ENCODE measurements at regions not wholly inside any gene's neighbourhood (a gene's known extent, or its start where the extent isn't known, plus 50 kb on each side); places are given as distances from the start of the nearest gene placed in this dataset.

DNA sequence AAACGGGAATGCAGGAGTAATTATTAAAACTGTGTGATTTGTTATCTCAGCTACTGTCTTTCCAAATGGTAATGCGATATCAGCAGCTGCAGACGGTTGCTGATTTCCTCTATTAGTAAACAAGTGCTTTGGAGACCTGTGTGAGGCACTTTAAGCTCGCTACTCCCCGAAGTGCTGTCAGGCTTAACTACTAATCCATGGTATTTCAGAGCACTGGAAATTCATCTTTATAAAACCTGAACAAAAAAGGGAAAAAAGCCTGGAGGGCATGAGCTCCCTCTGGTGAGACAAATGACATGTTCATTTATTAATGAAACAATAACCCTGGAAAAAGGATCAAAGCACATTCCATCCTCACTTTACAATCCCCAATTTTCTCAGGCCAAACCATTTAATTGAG lies 143.6 kb upstream of the OTX2 start:
- TF ChIP-seq, protein P1, sequence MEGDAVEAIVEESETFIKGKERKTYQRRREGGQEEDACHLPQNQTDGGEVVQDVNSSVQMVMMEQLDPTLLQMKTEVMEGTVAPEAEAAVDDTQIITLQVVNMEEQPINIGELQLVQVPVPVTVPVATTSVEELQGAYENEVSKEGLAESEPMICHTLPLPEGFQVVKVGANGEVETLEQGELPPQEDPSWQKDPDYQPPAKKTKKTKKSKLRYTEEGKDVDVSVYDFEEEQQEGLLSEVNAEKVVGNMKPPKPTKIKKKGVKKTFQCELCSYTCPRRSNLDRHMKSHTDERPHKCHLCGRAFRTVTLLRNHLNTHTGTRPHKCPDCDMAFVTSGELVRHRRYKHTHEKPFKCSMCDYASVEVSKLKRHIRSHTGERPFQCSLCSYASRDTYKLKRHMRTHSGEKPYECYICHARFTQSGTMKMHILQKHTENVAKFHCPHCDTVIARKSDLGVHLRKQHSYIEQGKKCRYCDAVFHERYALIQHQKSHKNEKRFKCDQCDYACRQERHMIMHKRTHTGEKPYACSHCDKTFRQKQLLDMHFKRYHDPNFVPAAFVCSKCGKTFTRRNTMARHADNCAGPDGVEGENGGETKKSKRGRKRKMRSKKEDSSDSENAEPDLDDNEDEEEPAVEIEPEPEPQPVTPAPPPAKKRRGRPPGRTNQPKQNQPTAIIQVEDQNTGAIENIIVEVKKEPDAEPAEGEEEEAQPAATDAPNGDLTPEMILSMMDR (IDR thresholded peaks at IDR 0.05): no peak
- TF ChIP-seq POLR2A (IDR thresholded peaks at IDR 0.05): no peak
